GDM1 (cell line): ENCODE measurements at regions not wholly inside any gene's neighbourhood (a gene's known extent, or its start where the extent isn't known, plus 50 kb on each side); places are given as distances from the start of the nearest gene placed in this dataset.

Source experiments
- DNase-seq: peaks from one replicate; lab custom pipeline; 2025; lab: John Stamatoyannopoulos, UW

GRCh38 chr18:2172881-2173280, 398.4 kb downstream of the METTL4 start:
- DNase-seq = no peak

GRCh38 chr18:2173486-2173885, 397.8 kb downstream of the METTL4 start:
- DNase-seq = no peak

- DNase-seq = no peak
These were observed 393.3 kb downstream of the METTL4 start for GRCh38 chr18:2178036-2178435.

- no peak for DNase-seq
These were observed 391.7 kb downstream of the METTL4 start for GRCh38 chr18:2179498-2180183.

GRCh38 chr18:2180586-2180985, 390.7 kb downstream of the METTL4 start:
- no peak for DNase-seq

GRCh38 chr18:2183432-2183831, 387.9 kb downstream of the METTL4 start:
- DNase-seq = no peak

- DNase-seq = no peak
These were observed 384.3 kb downstream of the METTL4 start for GRCh38 chr18:2186967-2187366.

- no peak for DNase-seq
These were observed 383.0 kb downstream of the METTL4 start for GRCh38 chr18:2188258-2188657.

- no peak for DNase-seq
These were observed 380.0 kb downstream of the METTL4 start for GRCh38 chr18:2191180-2191790.

- no peak for DNase-seq
These were observed 378.7 kb downstream of the METTL4 start for GRCh38 chr18:2192562-2192961.

- no peak for DNase-seq
These were observed 373.4 kb downstream of the METTL4 start for GRCh38 chr18:2197946-2198345.

- DNase-seq = no peak
These were observed 372.2 kb downstream of the METTL4 start for GRCh38 chr18:2199060-2199459.

GRCh38 chr18:2201036-2201600, 370.2 kb downstream of the METTL4 start:
- no peak for DNase-seq

- DNase-seq = no peak
These were observed 366.6 kb downstream of the METTL4 start for GRCh38 chr18:2204736-2205135.

- no peak for DNase-seq
These were observed 364.0 kb downstream of the METTL4 start for GRCh38 chr18:2207294-2207693.

- no peak for DNase-seq
These were observed 358.6 kb downstream of the METTL4 start for GRCh38 chr18:2212598-2213205.

- no peak for DNase-seq
These were observed 357.4 kb downstream of the METTL4 start for GRCh38 chr18:2213905-2214304.

- no peak for DNase-seq
These were observed 353.9 kb downstream of the METTL4 start for GRCh38 chr18:2217356-2217755.

- DNase-seq = no peak
These were observed 353.2 kb downstream of the METTL4 start for GRCh38 chr18:2218101-2218500.

GRCh38 chr18:2219706-2220105, 351.6 kb downstream of the METTL4 start:
- no peak for DNase-seq

GRCh38 chr18:2222270-2223185, 348.8 kb downstream of the METTL4 start:
- no peak for DNase-seq

- no peak for DNase-seq
These were observed 347.9 kb downstream of the METTL4 start for GRCh38 chr18:2223449-2223848.
